H1 (cell line): ENCODE measurements at regions not wholly inside any gene's neighbourhood (a gene's known extent, or its start where the extent isn't known, plus 50 kb on each side); places are given as distances from the start of the nearest gene placed in this dataset.

Source experiments
- CTCF ChIA-PET: fragments of 300-600 bp; sonication (Branson Sonifier 250); formaldehyde crosslinking; loops from one replicate; lab custom pipeline; 2021; ENCODE audit not compliant: partially characterized antibody; lab: Charles Lee
- POLR2A ChIA-PET: fragments of 300-600 bp; sonication (Branson Sonifier 250); formaldehyde crosslinking; loops from one replicate; lab custom pipeline; 2021; ENCODE audit warnings: inconsistent platforms; ENCODE audit not compliant: partially characterized antibody; lab: Charles Lee
- DNase-seq, 2 experiments: peaks; one replicate each; pipeline versions ENCODE4 v3.0.0 to v3.0.0-alpha.2; 2010 to 2022; ENCODE audit warnings: low spot score in 2 of 2, low read depth in 1 of 2, mixed read lengths in 1 of 2
- FAIRE-seq: peaks from 2 replicates; lab custom pipeline; 2011; peaks lifted over from hg19 to GRCh38; lab: Jason Lieb, UNC
- H2AFZ ChIP-seq: 2 replicates; pipeline ENCODE4 v1.8.1; 2012; ENCODE audit warnings: low read length, inconsistent platforms
- H2AK5ac ChIP-seq: 2 replicates; pipeline ENCODE4 v1.6.1; 2013; ENCODE audit warnings: low read depth, low read length
- H2BK120ac ChIP-seq: replicated peaks from 2 replicates; pipeline ENCODE3; 2013; ENCODE audit warnings: low read depth, low read length, inconsistent platforms
- H2BK12ac ChIP-seq: 2 replicates; pipeline ENCODE4 v1.6.1; 2013; ENCODE audit warnings: low read depth, low read length
- H2BK15ac ChIP-seq: 2 replicates; pipeline ENCODE4 v1.6.1; 2013; ENCODE audit warnings: low read length
- H2BK20ac ChIP-seq: 2 replicates; pipeline ENCODE4 v1.6.1; 2013; ENCODE audit warnings: low read length
- H2BK5ac ChIP-seq: 2 replicates; pipeline ENCODE4 v1.6.1; 2013; ENCODE audit warnings: low read depth, low read length
- H3K14ac ChIP-seq: 2 replicates; pipeline ENCODE4 v1.6.1; 2013; ENCODE audit warnings: inconsistent platforms; ENCODE audit not compliant: insufficient read length
- H3K18ac ChIP-seq: 2 replicates; pipeline ENCODE4 v1.6.1; 2013; ENCODE audit warnings: low read length; ENCODE audit errors: extremely low read depth
- H3K23ac ChIP-seq: 2 replicates; pipeline ENCODE4 v1.6.1; 2013; ENCODE audit warnings: inconsistent platforms; ENCODE audit not compliant: insufficient read length
- H3K23me2 ChIP-seq: 2 replicates; pipeline ENCODE4 v1.6.1; 2013; ENCODE audit warnings: low read depth, low read length
- H3K27ac ChIP-seq: 2 replicates; pipeline ENCODE4 v1.6.1; 2011; ENCODE audit warnings: low read depth, low read length, inconsistent platforms
- H3K27me3 ChIP-seq, 4 experiments: replicated peaks in 1 of 4; 1 replicate in 1 of 4; 2 replicates in 3 of 4; pipeline versions ENCODE4 v1.6.1 to v1.8.1; 2011 to 2013; ENCODE audit warnings: low read length in 3 of 4, mild to moderate bottlenecking in 3 of 4, inconsistent platforms in 2 of 4, mixed read lengths in 2 of 4, moderate library complexity in 1 of 4; ENCODE audit not compliant: control insufficient read depth in 3 of 4, insufficient read depth in 3 of 4; ENCODE audit errors: extremely low read depth in 1 of 4
- H3K36me3 ChIP-seq, 4 experiments: 2 replicates each; pipeline versions ENCODE4 v1.6.1 to v1.8.1; 2011 to 2013; ENCODE audit warnings: mild to moderate bottlenecking in 4 of 4, low read length in 3 of 4, moderate library complexity in 2 of 4, control low read depth in 1 of 4, inconsistent platforms in 1 of 4; ENCODE audit not compliant: insufficient read depth in 4 of 4, control insufficient read depth in 2 of 4
- H3K4ac ChIP-seq: replicated peaks from 2 replicates; pipeline ENCODE3; 2013; ENCODE audit warnings: low read length, low read depth, mixed read lengths, inconsistent platforms; ENCODE audit not compliant: insufficient read length
- H3K4me1 ChIP-seq, 4 experiments: replicated peaks in 1 of 4; 1 replicate in 1 of 4; 2 replicates in 3 of 4; pipeline versions ENCODE4 v1.6.1 to v1.8.1; 2011 to 2013; ENCODE audit warnings: low read length in 3 of 4, inconsistent platforms in 2 of 4, mixed read lengths in 1 of 4; ENCODE audit not compliant: insufficient read depth in 4 of 4, control insufficient read depth in 3 of 4
- H3K4me2 ChIP-seq, 2 experiments: 2 replicates each; pipeline versions ENCODE4 v1.6.1 to v1.8.1; 2011 to 2013; ENCODE audit warnings: low read depth in 2 of 2, low read length in 2 of 2, control low read depth in 1 of 2, inconsistent platforms in 1 of 2, mild to moderate bottlenecking in 1 of 2; ENCODE audit not compliant: insufficient read depth in 1 of 2
- H3K4me3 ChIP-seq, 4 experiments: fragments of 200-600, 300-600 bp in 1 of 4; sonication (generic), shearing (Covaris generic), sonication (Bioruptor Twin) in 1 of 4; 2 replicates each; pipeline versions ENCODE4 v1.5.1 to v1.8.1; 2011 to 2016; ENCODE audit warnings: low read length in 4 of 4, low read depth in 3 of 4, control low read depth in 2 of 4, inconsistent platforms in 2 of 4, mild to moderate bottlenecking in 2 of 4, mixed read lengths in 1 of 4, moderate library complexity in 1 of 4; ENCODE audit not compliant: insufficient read depth in 2 of 4; ENCODE audit errors: extremely low read depth in 1 of 4
- H3K56ac ChIP-seq: replicated peaks from 2 replicates; pipeline ENCODE3; 2013; ENCODE audit warnings: low read depth, mild to moderate bottlenecking, mixed read lengths, low read length, inconsistent platforms; ENCODE audit not compliant: insufficient read length
- H3K79me1 ChIP-seq: 2 replicates; pipeline ENCODE4 v1.6.1; 2013; ENCODE audit warnings: low read depth, low read length, control low read depth
- H3K79me2 ChIP-seq, 2 experiments: 2 replicates each; pipeline versions ENCODE4 v1.6.1 to v1.8.1; 2012 to 2013; ENCODE audit warnings: low read length in 2 of 2, mild to moderate bottlenecking in 2 of 2, inconsistent platforms in 1 of 2; ENCODE audit not compliant: insufficient read depth in 2 of 2, control insufficient read depth in 1 of 2
- H3K9ac ChIP-seq, 4 experiments: replicated peaks in 1 of 4; 1 replicate in 1 of 4; 2 replicates in 3 of 4; pipeline versions ENCODE4 v1.6.1 to v1.8.1; 2011 to 2013; ENCODE audit warnings: low read depth in 3 of 4, low read length in 3 of 4, control low read depth in 2 of 4, mild to moderate bottlenecking in 2 of 4, moderate library complexity in 2 of 4, inconsistent platforms in 1 of 4; ENCODE audit errors: extremely low read depth in 1 of 4
- H3K9me3 ChIP-seq, 2 experiments: 2 replicates each; pipeline versions ENCODE4 v1.6.1 to v1.8.1; 2012 to 2013; ENCODE audit warnings: mild to moderate bottlenecking in 2 of 2, moderate library complexity in 2 of 2, control low read depth in 1 of 2, inconsistent platforms in 1 of 2, low read depth in 1 of 2, low read length in 1 of 2, mixed read lengths in 1 of 2; ENCODE audit not compliant: insufficient read depth in 2 of 2
- H4K20me1 ChIP-seq, 2 experiments: replicated peaks in 1 of 2; 2 replicates each; pipeline versions ENCODE3 to v1.8.1; 2011 to 2013; ENCODE audit warnings: inconsistent platforms in 2 of 2, low read length in 2 of 2, mild to moderate bottlenecking in 1 of 2; ENCODE audit not compliant: insufficient read depth in 2 of 2, control insufficient read depth in 1 of 2
- H4K5ac ChIP-seq: 2 replicates; pipeline ENCODE4 v1.6.1; 2013; ENCODE audit warnings: low read length, low read depth, mixed read lengths, inconsistent platforms; ENCODE audit not compliant: insufficient read length
- H4K8ac ChIP-seq: 2 replicates; pipeline ENCODE4 v1.8.0; 2013; ENCODE audit warnings: mild to moderate bottlenecking, moderate library complexity, low read length, inconsistent platforms; ENCODE audit not compliant: insufficient read depth; ENCODE audit errors: extremely low read depth
- H4K91ac ChIP-seq: replicated peaks from 2 replicates; pipeline ENCODE3; 2013; ENCODE audit warnings: low read length, mixed read lengths, inconsistent platforms; ENCODE audit not compliant: insufficient read length
- BCL11A ChIP-seq, 2 experiments: IDR thresholded peaks; one replicate each; pipeline ENCODE4 v1.6.1; 2011; ENCODE audit warnings: low read depth in 2 of 2, low read length in 2 of 2, mild to moderate bottlenecking in 2 of 2
- BRCA1 ChIP-seq: IDR thresholded peaks from 2 replicates; pipeline ENCODE4 v1.6.1; 2012; ENCODE audit warnings: low read depth, low read length, improper control_type of control experiment
- CEBPB ChIP-seq: IDR thresholded peaks from 2 replicates; pipeline ENCODE4 v1.6.1; 2012; ENCODE audit warnings: low read depth, low read length
- EGR1 ChIP-seq: IDR thresholded peaks from 2 replicates; pipeline ENCODE4 v1.6.1; 2011; ENCODE audit warnings: low read depth, low read length, borderline replicate concordance
- FOSL1 ChIP-seq: IDR thresholded peaks from 2 replicates; pipeline ENCODE4 v1.6.1; 2011; ENCODE audit warnings: mild to moderate bottlenecking, low read depth, low read length, moderate library complexity; ENCODE audit not compliant: insufficient read depth
- RAD21 ChIP-seq, 2 experiments: IDR thresholded peaks in 1 of 2; conservative IDR thresholded peaks in 1 of 2; 2 replicates each; pipeline ENCODE4 v1.6.1; 2011; ENCODE audit warnings: low read depth in 2 of 2, low read length in 2 of 2, improper control_type of control experiment in 1 of 2, inconsistent platforms in 1 of 2, mild to moderate bottlenecking in 1 of 2, moderate library complexity in 1 of 2
- RNF2 ChIP-seq: fragments of 200-900, 300-1000 bp; sonication (generic); IDR thresholded peaks from 2 replicates; pipeline ENCODE4 v1.7.1; 2016; ENCODE audit warnings: borderline replicate concordance, low read depth, mild to moderate bottlenecking, antibody characterized with exemption, low read length; ENCODE audit not compliant: poor library complexity, severe bottlenecking; ENCODE audit errors: missing control alignments
- SIN3A ChIP-seq, 2 experiments: IDR thresholded peaks in 1 of 2; conservative IDR thresholded peaks in 1 of 2; 2 replicates each; pipeline ENCODE4 v1.6.1; 2011 to 2012; ENCODE audit warnings: low read length in 2 of 2, improper control_type of control experiment in 1 of 2, low read depth in 1 of 2, mild to moderate bottlenecking in 1 of 2
- SP2 ChIP-seq: IDR thresholded peaks from 2 replicates; pipeline ENCODE4 v1.6.1; 2012; ENCODE audit warnings: mild to moderate bottlenecking, low read length, inconsistent platforms
- SRF ChIP-seq: IDR thresholded peaks from 2 replicates; pipeline ENCODE4 v1.6.1; 2011; ENCODE audit warnings: mild to moderate bottlenecking, low read depth, low read length, moderate library complexity
- TBP ChIP-seq: IDR thresholded peaks from 2 replicates; pipeline ENCODE4 v1.6.1; 2011; ENCODE audit warnings: low read depth, low read length, improper control_type of control experiment
- WGBS, 2 experiments: shearing (Covaris generic) in 1 of 2; methylation state at CpG; one replicate each; pipeline versions ENCODE4 v1.1.6 to v1.1.7; 2013 to 2015; ENCODE audit warnings: low lambda C conversion rate in 2 of 2, mixed read lengths in 2 of 2, inconsistent platforms in 1 of 2, low coverage in 1 of 2, missing lambda C conversion rate in 1 of 2; ENCODE audit not compliant: insufficient replicate concordance in 2 of 2, insufficient coverage in 1 of 2, insufficient read length in 1 of 2; ENCODE audit errors: extremely low coverage in 1 of 2, missing lambda C conversion rate in 1 of 2; 5-methylcytosine and 5-hydroxymethylcytosine counted together
- TF ChIP-seq, protein P1 (sequence below): IDR thresholded peaks from 2 replicates; pipeline ENCODE4 v1.6.1; 2012; ENCODE audit warnings: inconsistent platforms
- TF ChIP-seq, protein P2 (sequence below): IDR thresholded peaks from 2 replicates; pipeline ENCODE4 v1.6.1; 2012; ENCODE audit warnings: low read length, inconsistent platforms

DNA sequence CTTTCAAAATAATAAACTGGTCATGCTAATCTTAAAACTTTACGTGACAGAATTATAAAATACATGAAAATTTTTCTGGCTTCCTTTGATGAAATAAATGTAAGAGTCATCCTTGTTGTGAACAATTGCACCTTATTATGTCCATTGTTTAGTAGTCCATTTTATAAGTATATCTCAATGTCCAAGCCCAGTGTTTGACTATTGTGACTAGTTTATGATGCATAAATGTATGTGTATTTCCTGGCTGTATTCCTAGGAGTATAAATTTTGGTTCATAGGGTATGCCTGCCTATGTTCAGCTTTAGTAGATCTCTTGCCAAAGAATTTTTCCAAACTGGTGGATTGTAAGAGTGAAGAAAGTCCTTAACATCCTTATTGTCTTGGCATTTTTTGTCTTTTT, 2895.5 kb upstream of the PCDH20 start:
- Histone ChIP-seq H3K79me2 (no peaks in the 10 kb centered on the region), H4K5ac (no peak overlapping the region), H4K91ac (no peak overlapping the region), H3K56ac (no peak overlapping the region), H3K4me2 (no peak overlapping the region), H3K9ac (no peak overlapping the region), H3K14ac (no peak overlapping the region), H2AFZ (no peak overlapping the region), H2BK120ac (no peak overlapping the region), H2AK5ac (no peak overlapping the region), H4K8ac (no peak overlapping the region), H3K27ac (no peak overlapping the region), H2BK5ac (no peak overlapping the region), H2BK15ac (no peak overlapping the region), H3K79me1 (no peaks in the 10 kb centered on the region), H3K4me3 (no peak overlapping the region), H3K18ac (no peak overlapping the region), H3K9me3 (no peaks in the 10 kb centered on the region), H2BK20ac (no peak overlapping the region), H4K20me1 (no peaks in the 10 kb centered on the region), H3K36me3 (no peaks in the 10 kb centered on the region), H3K23me2 (no peaks in the 10 kb centered on the region), H3K4ac (no peak overlapping the region), H3K27me3 (no peaks in the 10 kb centered on the region), H3K23ac (no peak overlapping the region), H3K4me1 (no peaks in the 10 kb centered on the region), H2BK12ac (no peak overlapping the region)
- FAIRE-seq (no peak), DNase-seq (no peak)
- ChIA-PET POLR2A (no interaction called here), CTCF (no interaction called here)
- WGBS, 2 experiments, result 88% methylated on average over 1 of the region's 1 CpG; no CpG with 5 or more reads in 1 of the 2 experiments
- TF ChIP-seq CEBPB, result no peak
- TF ChIP-seq FOSL1, result no peak
- no peak for TF ChIP-seq SIN3A (conservative IDR thresholded peaks at IDR 0.05 in 1 of 2, IDR thresholded peaks at IDR 0.05 in 1 of 2; ENCODE audit: low read depth in 1 of 2, low read length in 2 of 2)
- TF ChIP-seq EGR1, result no peak
- TF ChIP-seq SP2, result no peak
- TF ChIP-seq, protein P1, sequence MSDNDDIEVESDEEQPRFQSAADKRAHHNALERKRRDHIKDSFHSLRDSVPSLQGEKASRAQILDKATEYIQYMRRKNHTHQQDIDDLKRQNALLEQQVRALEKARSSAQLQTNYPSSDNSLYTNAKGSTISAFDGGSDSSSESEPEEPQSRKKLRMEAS, result no peak
- no peak for TF ChIP-seq SRF
- no peak for TF ChIP-seq RAD21 (IDR thresholded peaks at IDR 0.05 in 1 of 2, conservative IDR thresholded peaks at IDR 0.05 in 1 of 2; ENCODE audit: low read depth in 2 of 2, low read length in 2 of 2)
- no peak for TF ChIP-seq RNF2
- no peak for TF ChIP-seq TBP
- no peak for TF ChIP-seq BRCA1
- TF ChIP-seq, protein P2, sequence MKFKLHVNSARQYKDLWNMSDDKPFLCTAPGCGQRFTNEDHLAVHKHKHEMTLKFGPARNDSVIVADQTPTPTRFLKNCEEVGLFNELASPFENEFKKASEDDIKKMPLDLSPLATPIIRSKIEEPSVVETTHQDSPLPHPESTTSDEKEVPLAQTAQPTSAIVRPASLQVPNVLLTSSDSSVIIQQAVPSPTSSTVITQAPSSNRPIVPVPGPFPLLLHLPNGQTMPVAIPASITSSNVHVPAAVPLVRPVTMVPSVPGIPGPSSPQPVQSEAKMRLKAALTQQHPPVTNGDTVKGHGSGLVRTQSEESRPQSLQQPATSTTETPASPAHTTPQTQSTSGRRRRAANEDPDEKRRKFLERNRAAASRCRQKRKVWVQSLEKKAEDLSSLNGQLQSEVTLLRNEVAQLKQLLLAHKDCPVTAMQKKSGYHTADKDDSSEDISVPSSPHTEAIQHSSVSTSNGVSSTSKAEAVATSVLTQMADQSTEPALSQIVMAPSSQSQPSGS, result no peak
- no peak for TF ChIP-seq BCL11A (IDR thresholded peaks at IDR 0.05; ENCODE audit: low read depth in 2 of 2, low read length in 2 of 2)
